Brain microvascular endothelial cell (primary cell): ENCODE measurements at regions not wholly inside any gene's neighbourhood (a gene's known extent, or its start where the extent isn't known, plus 50 kb on each side); places are given as distances from the start of the nearest gene placed in this dataset.

Experiments used
- DNase-seq: peaks from one replicate; pipeline ENCODE4 v3.0.0-alpha.2; 2020
- H3K27ac ChIP-seq: fragments of 250-450 bp; sonication (Bioruptor Pico); 2 replicates; pipeline ENCODE4 v1.5.1; 2020; ENCODE audit warnings: mild to moderate bottlenecking, moderate library complexity
- H3K27me3 ChIP-seq: fragments of 250-450 bp; sonication (Bioruptor Pico); replicated peaks from 2 replicates; pipeline ENCODE4 v1.5.1; 2020; ENCODE audit warnings: mild to moderate bottlenecking
- H3K36me3 ChIP-seq: fragments of 250-450 bp; sonication (Bioruptor Pico); replicated peaks from 2 replicates; pipeline ENCODE4 v1.5.1; 2020; ENCODE audit warnings: mild to moderate bottlenecking
- H3K4me3 ChIP-seq: 2 replicates; pipeline ENCODE4 v1.5.1; 2011; ENCODE audit warnings: low read depth, mild to moderate bottlenecking, control low read depth, low read length, moderate library complexity
- in situ Hi-C: cut with HindIII; loops from 2 replicates; pipeline ENCODE4 v1.10.0; 2017; ENCODE audit warnings: low sequenced_read_pairs, low pct_ligation_motif_present
- TF ChIP-seq, protein P1 (sequence below): IDR thresholded peaks from 2 replicates; pipeline ENCODE4 v1.5.1; 2011; ENCODE audit warnings: low read depth, mild to moderate bottlenecking, moderate library complexity, low read length, control low read depth, inconsistent platforms; ENCODE audit errors: missing control alignments

DNA sequence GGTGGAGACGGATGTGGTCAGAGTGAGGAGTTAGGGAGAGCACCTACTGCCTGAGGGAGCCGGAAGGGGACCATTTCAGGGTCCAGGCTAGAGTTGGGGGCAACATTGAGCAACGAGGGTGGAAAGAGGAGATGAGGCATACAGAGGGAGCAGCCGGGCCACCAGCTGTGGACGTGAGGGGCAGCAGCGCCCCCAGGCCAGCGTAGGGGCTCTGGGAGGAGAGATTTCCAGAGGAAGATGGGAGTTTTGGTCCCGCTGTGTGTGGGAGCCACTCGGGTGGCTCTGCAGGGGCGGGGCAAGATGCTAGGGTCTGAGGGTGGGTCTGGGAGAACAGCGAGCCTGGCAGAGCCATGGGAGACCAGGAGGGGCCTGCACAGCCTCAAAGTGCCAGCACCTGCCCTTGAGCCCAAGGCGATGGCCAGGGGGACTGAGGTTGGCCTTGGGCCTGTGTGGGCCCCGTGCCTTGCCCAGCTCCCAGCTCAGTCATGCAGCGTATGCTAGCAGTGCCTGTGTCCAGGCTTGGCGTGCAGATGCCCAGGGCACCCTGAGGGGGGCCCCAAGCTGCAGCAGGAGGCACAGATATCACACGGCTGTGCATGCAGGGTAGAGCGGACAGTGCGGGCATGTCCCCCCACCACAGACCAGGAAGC is 80.5 kb upstream of the PPP1R26 start:
- Histone ChIP-seq H3K36me3 (no peaks in the 10 kb centered on the region), H3K4me3 (no peak overlapping the region), H3K27me3 (no peaks in the 10 kb centered on the region), H3K27ac (no peak overlapping the region)
- TF ChIP-seq, protein P1, sequence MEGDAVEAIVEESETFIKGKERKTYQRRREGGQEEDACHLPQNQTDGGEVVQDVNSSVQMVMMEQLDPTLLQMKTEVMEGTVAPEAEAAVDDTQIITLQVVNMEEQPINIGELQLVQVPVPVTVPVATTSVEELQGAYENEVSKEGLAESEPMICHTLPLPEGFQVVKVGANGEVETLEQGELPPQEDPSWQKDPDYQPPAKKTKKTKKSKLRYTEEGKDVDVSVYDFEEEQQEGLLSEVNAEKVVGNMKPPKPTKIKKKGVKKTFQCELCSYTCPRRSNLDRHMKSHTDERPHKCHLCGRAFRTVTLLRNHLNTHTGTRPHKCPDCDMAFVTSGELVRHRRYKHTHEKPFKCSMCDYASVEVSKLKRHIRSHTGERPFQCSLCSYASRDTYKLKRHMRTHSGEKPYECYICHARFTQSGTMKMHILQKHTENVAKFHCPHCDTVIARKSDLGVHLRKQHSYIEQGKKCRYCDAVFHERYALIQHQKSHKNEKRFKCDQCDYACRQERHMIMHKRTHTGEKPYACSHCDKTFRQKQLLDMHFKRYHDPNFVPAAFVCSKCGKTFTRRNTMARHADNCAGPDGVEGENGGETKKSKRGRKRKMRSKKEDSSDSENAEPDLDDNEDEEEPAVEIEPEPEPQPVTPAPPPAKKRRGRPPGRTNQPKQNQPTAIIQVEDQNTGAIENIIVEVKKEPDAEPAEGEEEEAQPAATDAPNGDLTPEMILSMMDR = no peak
- no peak for DNase-seq
- in situ Hi-C loops = no loop called here

GRCh38 chr9:135400496-135400895 is 79.1 kb upstream of the PPP1R26 start:
- Histone ChIP-seq H3K27ac (no peak overlapping the region), H3K36me3 (no peaks in the 10 kb centered on the region), H3K27me3 (no peaks in the 10 kb centered on the region), H3K4me3 (no peak overlapping the region)
- in situ Hi-C loops = no loop called here
- no peak for DNase-seq
- TF ChIP-seq, protein P1 = no peak

- no peak for DNase-seq
- in situ Hi-C loops = no loop called here
- TF ChIP-seq, protein P1 = no peak
- Histone ChIP-seq H3K36me3 (no peaks in the 10 kb centered on the region), H3K27me3 (no peaks in the 10 kb centered on the region), H3K27ac (no peak overlapping the region), H3K4me3 (no peak overlapping the region)
These were observed 78.4 kb upstream of the PPP1R26 start for GRCh38 chr9:135401218-135401617.

DNA sequence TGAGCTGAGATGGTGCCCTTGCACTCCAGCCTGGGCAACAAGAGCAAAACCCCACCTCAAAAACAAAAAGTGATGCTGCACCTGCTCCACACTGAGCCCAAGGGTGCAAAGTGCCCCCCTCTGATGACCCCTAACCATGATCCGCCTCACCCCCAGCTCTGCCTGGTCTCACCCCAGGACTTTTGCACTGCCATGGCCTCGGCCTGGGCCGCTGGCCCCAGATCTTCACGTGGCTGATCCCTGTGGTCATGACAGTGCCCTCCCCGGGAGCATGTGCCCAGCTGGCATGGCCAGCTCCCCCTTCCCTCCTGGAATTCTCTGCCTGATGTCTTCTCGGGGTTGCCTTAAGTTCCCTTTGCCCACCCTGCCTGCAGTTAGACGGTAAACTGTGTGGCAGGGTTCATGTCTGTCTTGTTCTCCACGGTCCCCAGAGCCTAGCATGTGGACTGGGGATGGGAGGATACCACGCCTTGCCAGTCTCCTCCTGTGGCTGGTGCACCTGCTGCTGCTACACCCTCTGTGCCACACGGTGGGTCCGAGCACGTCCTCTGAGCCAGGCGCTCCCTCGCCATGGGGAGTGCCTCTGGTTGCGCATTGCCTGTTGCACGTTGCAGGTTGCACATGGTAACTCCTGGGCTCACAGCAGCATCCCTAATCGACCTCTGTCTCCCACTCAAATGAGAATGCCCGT is 77.4 kb upstream of the PPP1R26 start:
- TF ChIP-seq, protein P1 = no peak
- in situ Hi-C loops = no loop called here
- no peak overlapping the region for H3K27ac ChIP-seq
- DNase-seq = no peak
- no peaks in the 10 kb centered on the region for H3K36me3 ChIP-seq
- no peaks in the 10 kb centered on the region for H3K27me3 ChIP-seq
- no peak overlapping the region for H3K4me3 ChIP-seq

DNA sequence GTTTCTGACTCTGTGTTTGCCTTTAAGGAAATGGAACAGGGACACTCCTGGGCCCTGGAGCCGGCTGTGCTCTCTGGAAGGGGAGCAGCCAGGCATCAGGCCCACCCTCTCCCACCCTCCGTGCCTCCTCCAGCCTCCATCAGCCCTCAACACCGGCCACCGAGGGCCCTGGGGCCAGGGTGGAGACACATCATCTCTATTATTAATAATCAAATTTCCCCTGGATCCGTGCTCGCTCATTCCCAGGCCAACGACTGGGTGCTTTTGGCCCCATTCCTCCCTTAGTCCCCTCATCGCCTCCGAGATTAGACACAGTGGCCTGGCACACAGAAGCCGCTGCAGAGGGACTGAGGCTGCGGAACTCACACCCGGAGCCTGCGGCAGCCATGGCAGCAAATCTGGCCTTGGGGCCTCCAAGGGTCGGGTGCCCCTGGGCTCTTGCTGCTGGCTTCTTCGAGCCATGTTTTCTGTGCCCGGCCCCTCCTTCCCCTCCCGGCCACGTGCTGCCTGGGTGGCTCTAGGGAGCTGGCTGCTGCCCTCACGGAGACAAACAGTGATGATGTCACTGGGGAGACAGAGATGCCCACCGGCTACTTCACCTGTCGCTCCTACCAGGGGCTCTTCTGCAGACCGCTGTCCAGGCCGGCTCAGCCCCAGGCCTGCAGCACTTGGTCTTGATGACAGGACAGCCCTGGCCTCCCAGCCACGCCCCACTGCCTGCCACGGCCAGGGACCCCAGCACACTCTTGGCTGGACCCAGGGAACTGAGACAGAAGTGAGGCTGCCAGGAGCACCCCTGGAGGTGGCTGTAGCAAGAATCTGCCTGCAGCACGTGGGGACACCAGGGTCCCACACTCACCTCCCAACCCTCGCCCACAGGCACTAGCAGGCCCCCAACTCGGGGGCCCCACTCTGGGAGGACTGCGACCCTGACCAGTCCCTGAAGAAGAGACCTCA is 76.6 kb upstream of the PPP1R26 start:
- no peak for DNase-seq
- TF ChIP-seq, protein P1 = no peak
- H3K4me3 ChIP-seq = no peak overlapping the region
- in situ Hi-C loops = no loop called here
- no peak overlapping the region for H3K27ac ChIP-seq
- no peaks in the 10 kb centered on the region for H3K36me3 ChIP-seq
- H3K27me3 ChIP-seq = no peaks in the 10 kb centered on the region
